Stimulated activated CD4-positive, alpha-beta T cell treated with anti-CD3 and anti-CD28 coated beads, TNF-alpha, amount 100 ng/mL, for 24 hours (primary cell): ENCODE measurements at regions not wholly inside any gene's neighbourhood (a gene's known extent, or its start where the extent isn't known, plus 50 kb on each side); places are given as distances from the start of the nearest gene placed in this dataset.
"Not testable (repeated sequence)": the region's sequence is repeated elsewhere in the genome, so short reads cannot be mapped to it uniquely, and the experiment has no call there.

Experiments
- DNase-seq, 3 experiments: peaks; one replicate each; pipeline ENCODE4 v3.0.0-alpha.2; 2020; ENCODE audit warnings: low read depth in 3 of 3

DNA sequence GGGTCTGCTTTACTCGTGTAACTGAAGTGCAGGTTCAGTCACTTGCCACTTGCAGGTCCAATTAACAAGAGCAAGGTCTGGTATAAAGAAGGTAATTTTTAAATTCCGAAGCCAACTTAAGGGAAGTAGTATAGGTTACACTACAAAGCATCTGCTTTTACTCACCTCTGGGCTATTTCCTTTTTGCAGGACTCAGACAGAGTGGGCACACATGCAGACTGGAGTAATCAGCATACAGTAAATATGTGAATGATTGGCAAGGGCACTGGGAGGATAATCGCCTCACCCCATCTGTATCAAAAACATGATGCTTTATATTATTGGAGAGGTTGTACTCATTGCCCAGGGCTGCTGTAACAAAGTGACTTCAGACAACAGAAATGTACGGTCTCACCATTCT is 160.1 kb upstream of the CDH5 start:
- DNase-seq = no peak

DNA sequence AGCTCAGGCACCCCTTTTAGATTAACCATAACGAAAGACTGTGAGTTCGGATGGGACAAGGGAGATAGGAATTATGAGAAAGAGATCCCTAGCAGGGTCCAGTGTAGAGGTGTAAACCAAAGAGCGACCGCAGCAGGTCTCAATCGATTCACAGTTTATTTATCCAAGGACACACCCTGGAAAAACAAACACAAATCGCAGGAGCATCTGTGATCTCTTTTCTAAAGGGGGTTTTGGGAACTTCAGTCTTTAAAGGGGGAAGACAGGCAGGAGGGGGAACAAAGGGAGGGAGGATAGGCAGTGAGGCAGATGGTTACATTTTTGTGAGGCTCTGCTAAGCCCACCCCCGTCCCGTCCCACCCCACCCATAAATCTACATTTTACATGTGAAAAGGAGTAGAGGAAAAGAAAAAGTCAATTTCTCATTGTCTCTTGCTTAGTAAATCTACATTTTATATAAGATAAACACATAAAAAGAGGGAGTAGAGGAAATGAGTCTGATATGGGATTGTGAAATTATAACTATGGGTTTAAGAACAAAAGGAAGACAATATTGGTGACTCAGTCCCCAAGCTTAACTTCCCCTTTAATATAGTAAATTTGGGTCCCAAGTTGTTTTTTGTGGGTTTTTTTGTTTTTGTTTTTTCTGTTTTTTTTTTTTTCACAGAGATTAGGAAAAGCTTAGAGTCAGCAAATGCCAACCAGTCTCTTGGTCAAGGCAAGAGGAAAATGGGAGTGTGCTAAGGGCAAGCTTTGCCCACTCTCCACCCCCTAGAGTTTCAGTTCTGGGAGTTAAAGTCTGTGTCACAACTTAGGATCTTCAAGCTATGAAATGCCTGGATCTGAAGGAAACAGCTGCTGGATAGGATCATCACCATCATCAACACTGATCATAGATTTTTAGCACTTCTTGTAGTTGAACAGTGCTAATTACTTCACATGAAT is 160.9 kb upstream of the CDH5 start:
- no peak for DNase-seq

DNA sequence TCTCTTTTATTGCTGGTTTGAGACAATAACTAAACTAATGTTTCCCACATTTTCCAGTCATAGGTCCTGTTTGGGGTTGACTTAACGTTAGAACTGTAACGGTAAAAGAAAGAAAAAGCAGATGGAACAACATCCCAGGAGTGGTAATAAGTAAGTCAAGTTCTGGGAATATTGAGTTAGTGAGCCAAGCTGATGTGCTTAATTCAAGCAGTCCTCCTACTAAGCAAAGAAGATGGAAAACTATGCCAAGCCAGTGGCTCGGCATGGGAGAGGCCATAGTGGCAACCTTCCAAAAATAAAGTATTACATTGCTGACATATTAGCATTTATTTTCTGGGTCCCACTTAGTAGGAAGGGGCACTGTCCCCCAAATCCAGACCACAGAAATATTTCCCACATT is 161.7 kb upstream of the CDH5 start:
- no peak for DNase-seq

DNA sequence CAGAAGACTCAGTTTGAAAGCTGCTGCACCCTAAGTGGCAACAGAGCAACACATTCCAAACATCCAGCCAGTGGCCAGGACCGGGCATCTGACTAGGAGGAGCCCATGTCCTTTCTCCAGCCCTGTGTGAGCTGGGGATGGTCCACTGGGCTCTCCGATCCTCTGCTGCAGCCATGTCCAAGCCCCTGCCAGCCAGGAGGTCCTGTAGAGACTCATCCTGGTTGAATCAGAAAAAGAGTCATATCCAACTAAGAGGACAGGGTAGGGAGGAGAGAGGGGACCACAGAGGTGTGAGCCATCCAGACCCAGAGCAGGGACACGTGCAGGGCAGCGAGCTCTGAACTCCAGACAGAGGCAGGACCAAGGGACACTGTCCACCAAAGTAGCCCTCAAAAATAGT is 163.0 kb upstream of the CDH5 start:
- no peak for DNase-seq

DNA sequence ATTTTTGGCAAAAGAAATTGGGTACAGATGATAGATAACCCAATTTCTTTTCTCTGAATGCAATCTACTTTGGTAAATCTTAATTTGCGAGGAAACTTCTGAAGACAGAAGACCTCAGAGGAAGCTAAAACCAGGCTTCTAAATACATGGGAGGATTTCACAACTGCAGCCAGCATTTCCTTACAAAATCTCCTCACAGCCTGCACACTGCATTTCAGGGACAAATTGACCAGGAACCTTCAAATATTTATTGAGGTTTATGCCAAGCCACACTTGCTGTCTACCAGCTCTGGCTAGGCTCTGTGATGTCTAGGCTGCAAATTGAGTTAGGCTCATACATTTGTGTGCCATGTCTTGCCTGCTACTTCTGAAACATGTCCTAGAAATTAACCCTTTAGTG is 167.3 kb upstream of the CDH5 start:
- DNase-seq = no peak

DNA sequence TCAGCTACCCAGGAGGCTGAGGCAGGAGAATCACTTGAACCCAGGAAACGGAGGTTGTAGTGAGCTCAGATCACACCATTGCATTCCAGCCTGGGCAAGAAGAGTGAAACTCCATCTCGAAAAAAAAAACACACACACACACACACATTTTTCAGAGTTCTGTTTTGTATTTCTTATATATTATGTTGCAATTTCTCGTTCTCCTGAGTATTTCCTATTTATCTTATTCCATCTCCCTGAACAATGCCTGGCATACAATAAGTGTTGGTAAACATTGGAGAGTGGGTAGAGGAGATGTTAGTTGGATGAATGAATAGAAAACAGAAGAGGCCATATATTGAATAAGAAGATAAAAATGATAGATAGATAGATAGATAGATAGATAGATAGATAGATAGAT is 167.8 kb upstream of the CDH5 start:
- DNase-seq = no peak

DNA sequence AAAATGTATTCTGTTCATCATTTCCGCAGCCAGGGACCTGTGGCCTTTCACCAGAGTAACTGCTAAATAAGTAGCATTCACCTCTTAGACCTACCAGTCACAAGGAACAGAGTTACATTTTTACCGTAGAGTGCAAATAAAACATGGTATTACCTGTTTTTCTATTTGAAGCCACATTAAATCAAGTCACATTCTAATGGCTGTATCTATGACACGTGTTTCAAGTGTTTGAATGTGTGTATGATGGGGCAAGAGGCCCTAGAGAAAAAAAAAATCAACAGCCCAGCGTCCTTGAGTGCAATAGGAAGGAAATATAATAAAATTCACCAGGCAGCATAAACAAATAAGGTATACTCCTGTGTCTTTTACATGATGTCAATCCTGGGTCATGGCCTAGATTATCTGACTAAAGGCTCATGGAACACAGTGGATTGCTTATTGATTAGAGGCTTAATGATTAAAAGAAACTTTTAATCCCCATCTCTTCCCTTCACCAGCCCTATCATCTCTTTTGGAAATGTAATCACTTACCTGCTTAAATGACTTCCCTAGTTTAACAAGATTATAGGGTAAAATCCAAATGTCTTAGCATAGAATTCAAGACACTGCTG is 168.7 kb upstream of the CDH5 start:
- DNase-seq = no peak

DNA sequence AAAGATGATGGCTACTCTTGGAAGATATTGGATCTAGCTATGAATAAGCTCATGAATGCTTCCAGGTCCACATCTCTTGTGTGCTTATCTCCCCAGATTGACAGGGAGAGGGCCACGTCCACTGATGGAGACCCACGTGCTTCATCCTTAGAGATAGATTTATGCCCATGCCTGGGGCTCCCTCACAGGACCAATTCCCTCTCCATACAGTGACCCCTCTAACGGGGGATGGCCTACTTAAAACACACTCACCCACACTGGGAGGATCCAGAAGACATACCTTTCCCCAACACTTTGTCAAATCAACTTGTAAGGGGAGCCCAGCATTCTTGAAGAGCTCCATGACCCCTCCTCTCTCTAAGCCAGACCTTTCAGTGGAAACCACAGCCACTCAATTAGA is 169.7 kb upstream of the CDH5 start:
- DNase-seq = no peak

DNA sequence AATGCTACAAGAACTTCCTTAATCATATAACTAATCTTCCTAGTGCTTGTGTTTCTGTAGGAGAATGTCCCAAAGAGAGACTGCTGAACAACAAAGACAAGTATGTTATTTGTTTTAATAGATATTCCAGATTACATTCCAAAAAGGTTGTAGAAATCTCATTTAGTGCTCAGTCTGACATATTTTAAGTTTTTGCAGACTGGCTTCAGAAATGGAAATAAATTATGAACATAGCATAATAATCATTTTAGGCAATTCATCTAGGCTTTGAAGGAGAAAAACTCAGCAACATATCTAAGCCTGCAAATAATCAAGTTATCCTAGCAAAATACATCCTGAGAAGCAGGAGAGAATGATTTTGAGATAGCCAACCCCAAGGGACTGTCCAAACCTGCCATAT is 171.6 kb upstream of the CDH5 start:
- DNase-seq = no peak

DNA sequence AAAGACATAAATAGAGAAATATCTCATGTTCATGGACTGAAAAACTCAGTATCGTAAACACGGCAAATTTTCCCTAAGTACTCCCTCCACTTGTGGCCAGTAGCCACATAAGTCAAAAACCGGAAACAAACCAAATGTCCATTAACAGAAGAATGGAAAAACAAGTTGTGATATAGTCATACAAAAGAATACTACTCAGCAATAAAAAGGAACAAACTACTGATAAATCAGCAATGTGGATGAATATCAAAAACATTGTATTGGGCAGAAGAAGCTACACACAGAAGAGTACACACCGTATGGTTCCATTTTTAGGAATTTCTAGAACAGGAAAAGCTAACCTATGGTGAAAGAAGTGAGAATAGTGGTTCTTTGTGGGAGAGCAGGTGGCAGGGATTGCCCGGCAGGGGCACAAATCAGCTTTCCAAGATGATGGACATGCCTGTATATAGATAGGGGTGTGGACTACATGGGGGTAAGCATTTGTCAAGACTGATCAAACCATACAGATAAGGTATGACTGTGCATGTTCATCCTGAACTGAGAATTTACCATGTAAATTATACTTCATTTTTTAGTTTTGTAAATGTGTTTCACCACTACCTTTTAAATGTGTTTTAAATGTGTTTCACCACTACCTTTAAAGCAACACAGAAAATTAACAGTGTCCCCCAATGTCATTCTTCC is 172.8 kb upstream of the CDH5 start:
- DNase-seq = no peak

DNA sequence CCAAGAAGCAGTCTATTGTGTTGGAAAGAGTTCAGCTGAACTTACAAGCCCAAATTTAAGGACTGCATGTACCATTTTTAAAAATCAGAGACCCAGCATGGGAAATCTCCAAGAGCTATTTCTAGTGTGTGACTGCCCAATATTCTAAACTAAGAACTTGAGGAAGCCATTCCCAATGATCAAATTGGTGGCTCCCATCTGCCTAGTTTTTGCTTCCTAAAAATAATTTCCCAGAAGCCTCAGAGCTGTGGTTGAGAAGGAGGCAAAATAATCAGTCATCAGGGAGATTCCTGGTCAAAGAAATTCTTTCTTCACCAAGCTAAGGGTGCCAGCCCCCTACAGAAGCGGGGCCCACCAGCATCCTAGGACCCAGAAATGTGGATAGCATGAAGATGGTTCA is 176.1 kb upstream of the CDH5 start:
- no peak for DNase-seq

DNA sequence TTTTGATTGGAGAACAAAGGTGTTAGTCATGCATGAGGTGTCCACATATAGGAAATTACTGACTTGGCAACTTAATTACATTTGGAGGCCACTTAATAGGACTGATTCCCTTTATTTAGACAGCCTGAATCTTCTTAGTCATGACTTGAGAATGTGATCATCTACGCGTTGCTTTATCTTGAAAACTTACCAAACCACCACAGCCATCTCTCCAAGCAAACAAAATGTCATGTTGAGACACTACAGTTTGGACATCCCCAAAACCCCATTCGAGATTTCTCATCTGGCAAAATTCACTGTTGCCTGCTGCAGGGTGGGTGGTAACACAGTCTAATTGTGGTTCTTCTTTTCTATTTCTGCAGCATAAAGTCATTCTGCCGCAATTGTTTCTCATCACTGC is 176.5 kb upstream of the CDH5 start:
- no peak for DNase-seq

DNA sequence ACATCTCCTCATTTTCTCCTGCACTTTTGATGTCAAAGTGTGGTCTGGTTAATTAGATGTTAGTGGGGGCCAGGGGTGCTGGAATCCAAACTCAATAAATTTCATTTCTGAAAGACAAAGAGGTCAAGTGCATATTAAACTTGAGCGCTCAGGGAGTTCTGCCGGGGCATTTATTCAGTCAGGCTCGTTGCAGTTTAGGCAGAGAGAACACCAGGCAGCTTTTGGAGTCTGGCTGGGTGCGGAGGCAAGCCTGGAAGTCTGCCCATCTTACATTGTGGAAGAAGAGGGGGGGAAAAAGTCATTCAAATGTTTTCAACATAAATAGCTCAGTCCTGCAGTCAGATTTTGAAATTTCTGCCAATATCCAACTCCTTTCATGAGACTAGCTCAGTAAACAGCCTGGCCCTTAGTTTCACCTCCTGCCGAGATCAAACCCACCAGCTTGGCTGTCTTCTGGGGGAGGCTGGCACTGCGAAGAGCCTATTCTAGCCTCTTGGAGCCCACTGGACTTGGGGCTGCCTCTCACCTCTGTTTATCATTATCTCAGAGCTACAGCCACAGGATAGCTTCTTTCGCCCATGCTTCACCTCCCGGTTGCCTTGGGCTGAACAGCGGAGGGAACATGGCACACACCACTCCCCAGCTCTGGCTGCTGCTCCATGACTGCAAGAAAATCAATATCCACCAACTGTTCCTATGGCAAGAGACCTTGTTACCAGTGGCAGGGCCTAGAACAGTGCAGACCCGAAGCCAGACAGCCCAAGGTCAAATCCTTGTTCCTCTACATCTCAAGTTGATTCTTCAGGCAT is 177.4 kb upstream of the CDH5 start:
- no peak for DNase-seq

DNA sequence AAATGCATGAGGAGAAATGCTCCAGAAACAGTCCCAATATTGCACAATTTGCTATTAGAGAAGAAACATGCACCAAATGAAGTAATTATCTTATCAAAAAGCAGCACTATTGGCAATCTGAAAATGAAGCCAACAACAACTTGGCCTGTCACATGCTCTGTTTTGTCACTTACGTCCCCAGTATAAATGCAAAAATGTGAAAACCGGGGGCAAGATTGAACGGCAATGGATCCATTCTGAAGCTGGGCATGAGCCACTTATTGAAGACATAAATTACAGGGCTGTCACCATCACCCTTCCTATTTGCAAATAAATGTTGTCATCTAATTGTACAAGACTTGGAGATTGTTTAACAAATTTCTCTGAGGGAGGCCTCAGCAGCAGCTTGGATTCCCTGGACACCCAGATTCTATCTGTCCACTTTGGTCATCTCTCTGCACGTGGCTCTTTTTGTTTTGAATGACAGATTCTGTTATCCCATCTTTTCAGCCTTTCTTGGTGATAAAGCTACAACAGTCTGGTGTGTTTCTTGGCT is 180.2 kb upstream of the CDH5 start:
- DNase-seq = no peak

DNA sequence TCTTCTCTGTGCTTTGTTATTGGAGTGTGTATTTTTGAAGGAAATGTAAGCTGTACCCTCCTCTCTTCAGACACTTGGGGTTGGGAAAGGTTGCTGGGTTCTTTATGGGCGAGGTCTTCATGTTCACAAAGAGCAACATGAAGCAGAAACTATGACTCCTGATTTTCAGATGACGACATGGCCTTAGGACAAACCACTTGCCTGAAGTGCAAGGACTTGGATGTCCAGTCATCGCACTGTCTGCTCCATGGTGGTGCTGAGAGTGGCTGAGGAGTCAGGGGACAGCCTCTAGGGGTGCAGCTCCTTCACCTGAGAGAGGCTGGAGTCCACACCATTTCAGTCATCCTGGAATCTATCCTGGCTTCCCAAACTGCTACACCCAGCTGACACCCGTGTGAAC is 183.9 kb upstream of the CDH5 start:
- DNase-seq = no peak

DNA sequence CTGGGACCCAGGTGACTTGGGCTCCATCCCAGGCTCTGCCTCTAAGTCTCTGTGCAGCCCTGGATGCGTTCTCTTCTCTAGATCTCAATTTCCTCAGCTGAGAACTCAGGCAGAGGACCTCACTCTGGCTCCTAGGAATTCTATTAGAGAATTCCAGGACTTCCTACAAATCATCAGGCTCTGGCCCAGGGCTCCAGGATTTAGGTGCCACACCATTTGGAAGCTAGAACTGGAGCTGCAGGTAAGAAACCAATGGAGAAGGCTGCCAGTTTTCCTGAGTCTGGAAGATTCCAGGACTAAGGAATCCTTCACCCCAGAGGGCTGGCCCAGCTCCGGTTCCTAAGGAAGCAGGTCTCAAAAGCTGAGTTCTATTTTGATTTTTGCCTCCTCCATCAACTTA is 189.8 kb upstream of the CDH5 start:
- no peak for DNase-seq

DNA sequence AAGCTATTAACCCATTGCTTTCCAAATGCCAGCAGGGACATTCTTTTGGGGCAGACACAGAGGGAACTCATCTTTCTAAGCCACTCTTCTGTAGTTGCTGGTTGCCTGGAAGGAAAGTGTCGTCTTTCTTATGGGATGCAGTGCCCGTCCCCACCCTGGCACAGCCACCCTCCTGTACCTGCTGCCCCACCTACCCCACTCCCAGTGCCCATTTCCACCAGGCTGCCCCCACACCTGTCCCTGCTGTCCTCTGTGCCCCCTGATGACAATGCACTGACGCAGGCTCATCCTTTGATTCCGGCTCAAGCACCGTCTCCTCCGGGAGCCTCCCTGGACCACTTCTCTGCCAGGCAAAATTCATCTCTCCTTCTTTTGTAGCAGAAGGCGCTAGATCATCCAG is 190.4 kb upstream of the CDH5 start:
- DNase-seq = no peak

DNA sequence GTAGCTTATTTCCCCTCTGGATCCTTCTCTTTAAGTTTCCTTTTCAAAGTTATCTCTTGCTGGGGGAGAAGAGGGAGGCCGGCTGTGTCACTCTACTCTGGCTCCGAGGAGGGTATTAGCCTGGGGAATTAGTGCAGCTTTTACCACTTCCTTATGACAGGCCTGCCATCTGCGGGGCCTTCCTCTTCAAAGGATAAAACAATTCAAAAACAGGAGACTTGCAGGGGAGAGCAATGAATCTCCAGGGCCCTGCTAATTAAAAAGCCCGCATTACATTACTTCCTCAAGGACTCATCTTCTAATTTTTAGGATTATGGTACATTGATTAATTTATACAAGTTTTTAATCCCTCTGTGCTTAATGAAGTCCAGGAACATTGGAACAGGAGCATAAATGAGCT is 190.9 kb upstream of the CDH5 start:
- DNase-seq = no peak

DNA sequence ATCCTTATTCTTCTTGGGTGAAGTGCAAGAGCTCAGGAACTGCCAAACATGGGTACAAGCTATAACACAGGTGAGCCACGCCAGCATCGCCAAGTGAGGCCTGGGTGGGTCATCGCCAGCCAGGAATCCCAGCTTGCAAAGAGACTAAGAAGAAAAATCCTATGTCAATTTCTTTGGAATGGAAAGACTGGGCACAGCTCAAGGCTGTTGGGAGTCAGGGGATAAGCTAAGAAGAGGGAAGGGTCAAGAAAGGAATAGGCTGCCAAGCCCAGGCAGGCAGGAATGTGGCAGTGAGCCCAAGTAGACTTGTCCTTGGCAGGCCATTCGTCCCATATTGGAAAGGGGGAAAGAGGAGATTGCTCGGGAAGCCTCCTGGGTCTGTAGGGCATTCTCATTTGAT is 191.4 kb upstream of the CDH5 start:
- no peak for DNase-seq

DNA sequence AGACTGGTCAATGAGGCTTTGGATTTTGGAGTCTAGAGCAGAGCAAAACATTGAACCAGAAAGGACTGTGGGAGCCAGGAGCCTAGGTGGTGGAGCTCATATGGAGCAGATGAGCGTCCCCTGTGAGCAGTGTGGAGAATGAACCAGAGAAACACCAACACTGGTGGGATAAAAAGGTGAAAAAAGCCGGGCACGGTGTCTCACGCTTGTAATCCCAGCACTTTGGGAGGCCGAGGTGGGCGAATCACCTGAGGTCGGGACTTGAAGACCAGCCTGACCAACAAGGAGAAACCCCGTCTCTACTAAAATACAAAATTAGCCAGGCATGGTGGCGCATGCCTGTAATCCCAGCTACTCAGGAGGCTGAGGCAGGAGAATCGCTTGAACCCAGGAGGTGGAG is 192.7 kb upstream of the CDH5 start:
- DNase-seq = not testable (repeated sequence)

DNA sequence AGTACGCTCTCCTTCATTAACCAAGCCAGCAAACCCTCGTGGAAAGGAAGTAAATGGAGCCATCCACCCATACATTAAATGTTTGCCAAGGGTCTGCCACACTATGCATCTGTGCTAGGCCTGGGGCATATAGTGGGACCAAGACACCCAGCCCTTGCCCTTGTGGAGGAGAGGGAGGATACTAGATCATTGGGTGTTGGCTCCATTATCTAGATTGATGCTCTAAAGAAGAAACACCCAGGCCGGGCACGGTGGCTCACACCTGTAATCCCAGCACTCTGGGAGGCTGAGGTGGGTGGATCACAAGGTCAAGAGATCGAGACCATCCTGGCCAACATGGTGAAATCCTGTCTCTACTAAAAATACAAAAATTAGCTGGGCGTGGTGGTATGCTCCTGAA is 193.3 kb upstream of the CDH5 start:
- not testable (repeated sequence) for DNase-seq

DNA sequence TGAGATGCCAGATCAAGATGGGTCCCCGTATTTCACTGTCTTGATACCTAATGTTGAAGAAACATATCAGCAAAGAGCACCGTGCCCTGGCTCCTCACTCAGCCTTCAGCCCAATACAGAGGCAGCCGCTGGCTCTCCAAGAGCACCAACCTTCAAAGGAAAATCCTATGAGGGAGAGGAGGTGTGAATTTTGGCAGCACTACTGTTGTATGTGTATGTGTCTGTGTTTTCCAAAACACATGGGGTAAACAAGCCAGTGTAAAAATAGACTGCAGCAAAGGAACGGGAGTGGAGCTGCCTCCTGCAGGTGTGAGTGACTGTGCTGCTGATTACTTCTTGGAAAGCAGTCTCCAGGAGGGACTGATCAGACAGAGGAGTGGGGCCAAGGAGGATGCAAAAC is 194.0 kb upstream of the CDH5 start:
- no peak for DNase-seq
